IMR-90 (cell line): ENCODE measurements at regions not wholly inside any gene's neighbourhood (a gene's known extent, or its start where the extent isn't known, plus 50 kb on each side); places are given as distances from the start of the nearest gene placed in this dataset.

Experiments used
- ATAC-seq: fragments of 200-7000 bp; cut with Tn5 transposase; 2 replicates; pipeline ENCODE4 v1.9.1; 2020; ENCODE audit warnings: low read depth, mild to moderate bottlenecking, moderate library complexity
- BruUV-seq: library from RNA; stranded (reverse); fragments of 400-500 nt; replicated peaks from 2 replicates; lab custom pipeline; 2021; lab: Mats Ljungman, UMichigan
- CTCF ChIA-PET: fragments of 300-600 bp; formaldehyde crosslinking; extraction: SDS; loops from one replicate; lab custom pipeline; 2021; ENCODE audit warnings: antibody characterized with exemption; lab: Yijun Ruan, JAX
- POLR2A ChIA-PET: fragments of 300-600 bp; sonication (Branson Sonifier 250); formaldehyde crosslinking; loops from one replicate; lab custom pipeline; 2022; ENCODE audit warnings: antibody characterized with exemption; ENCODE audit not compliant: unreplicated experiment; lab: Charles Lee
- DNase-seq: peaks from one replicate; pipeline ENCODE4 v3.0.0; 2013
- H2AFZ ChIP-seq: replicated peaks from 2 replicates; pipeline ENCODE3; 2013; ENCODE audit warnings: low read length, mild to moderate bottlenecking; ENCODE audit not compliant: poor library complexity
- H2AK5ac ChIP-seq: 2 replicates; pipeline ENCODE4 v1.6.1; 2013; ENCODE audit warnings: low read depth, low read length, inconsistent platforms
- H2AK9ac ChIP-seq: replicated peaks from 2 replicates; pipeline ENCODE3; 2013; ENCODE audit warnings: mild to moderate bottlenecking, low read depth, low read length, moderate library complexity; ENCODE audit not compliant: poor library complexity
- H2BK120ac ChIP-seq: 2 replicates; pipeline ENCODE4 v1.6.1; 2013; ENCODE audit warnings: low read depth, low read length, inconsistent platforms
- H2BK15ac ChIP-seq: 3 replicates; pipeline ENCODE4 v1.6.1; 2013; ENCODE audit warnings: low read depth, low read length, inconsistent platforms
- H2BK20ac ChIP-seq: 2 replicates; pipeline ENCODE4 v1.6.1; 2013; ENCODE audit warnings: low read depth, mild to moderate bottlenecking, inconsistent platforms, low read length, moderate library complexity
- H2BK5ac ChIP-seq: 2 replicates; pipeline ENCODE4 v1.6.1; 2013; ENCODE audit warnings: mild to moderate bottlenecking, low read depth, low read length, inconsistent platforms; ENCODE audit not compliant: poor library complexity, severe bottlenecking
- H3K14ac ChIP-seq: replicated peaks from 2 replicates; pipeline ENCODE4 v1.6.1; 2013; ENCODE audit warnings: low read depth, low read length, inconsistent platforms
- H3K18ac ChIP-seq: 2 replicates; pipeline ENCODE4 v1.6.1; 2013; ENCODE audit warnings: low read depth, low read length, control low read depth
- H3K23ac ChIP-seq: 2 replicates; pipeline ENCODE4 v1.6.1; 2013; ENCODE audit warnings: low read depth, low read length, inconsistent platforms
- H3K27ac ChIP-seq: 2 replicates; pipeline ENCODE4 v1.5.1; 2013; ENCODE audit warnings: mild to moderate bottlenecking, control low read depth, low read length; ENCODE audit not compliant: insufficient read depth
- H3K27me3 ChIP-seq: 2 replicates; pipeline ENCODE4 v1.6.1; 2013; ENCODE audit warnings: low read length; ENCODE audit not compliant: control insufficient read depth, insufficient read depth
- H3K36me3 ChIP-seq: 2 replicates; pipeline ENCODE4 v1.6.1; 2013; ENCODE audit warnings: low read length, mixed read lengths; ENCODE audit not compliant: control insufficient read depth, insufficient read depth
- H3K4ac ChIP-seq: 2 replicates; pipeline ENCODE4 v1.6.1; 2013; ENCODE audit warnings: low read depth, low read length, inconsistent platforms
- H3K4me1 ChIP-seq: 2 replicates; pipeline ENCODE4 v1.6.1; 2013; ENCODE audit warnings: low read length, mixed read lengths; ENCODE audit not compliant: control insufficient read depth, insufficient read depth
- H3K4me2 ChIP-seq: 2 replicates; pipeline ENCODE4 v1.6.1; 2013; ENCODE audit warnings: low read depth, mild to moderate bottlenecking, control low read depth, low read length, moderate library complexity
- H3K4me3 ChIP-seq: 2 replicates; pipeline ENCODE4 v1.5.1; 2013; ENCODE audit warnings: low read depth, mild to moderate bottlenecking, control low read depth, low read length, moderate library complexity; ENCODE audit not compliant: insufficient read depth
- H3K56ac ChIP-seq: 2 replicates; pipeline ENCODE4 v1.6.1; 2013; ENCODE audit warnings: low read length, inconsistent platforms; ENCODE audit not compliant: insufficient read depth; ENCODE audit errors: extremely low read depth
- H3K79me1 ChIP-seq, 2 experiments: 2 replicates each; pipeline ENCODE4 v1.6.1; 2013; ENCODE audit warnings: low read length in 2 of 2, inconsistent platforms in 1 of 2, low read depth in 1 of 2
- H3K9ac ChIP-seq: 2 replicates; pipeline ENCODE4 v1.6.1; 2013; ENCODE audit warnings: low read depth, low read length, control low read depth
- H3K9me1 ChIP-seq: 2 replicates; pipeline ENCODE4 v1.6.1; 2013; ENCODE audit warnings: low read length, inconsistent platforms; ENCODE audit not compliant: insufficient read depth
- H3K9me3 ChIP-seq: 2 replicates; pipeline ENCODE4 v1.6.1; 2013; ENCODE audit warnings: low read length; ENCODE audit not compliant: control insufficient read depth, insufficient read depth
- H4K20me1 ChIP-seq: 2 replicates; pipeline ENCODE4 v1.6.1; 2013; ENCODE audit warnings: low read length, inconsistent platforms; ENCODE audit not compliant: insufficient read depth
- H4K5ac ChIP-seq: 2 replicates; pipeline ENCODE4 v1.6.1; 2013; ENCODE audit warnings: mild to moderate bottlenecking, low read depth, low read length, control low read depth
- H4K8ac ChIP-seq, 2 experiments: 2 replicates each; pipeline ENCODE4 v1.6.1; 2013; ENCODE audit warnings: low read depth in 2 of 2, low read length in 2 of 2, control low read depth in 1 of 2, inconsistent platforms in 1 of 2
- H4K91ac ChIP-seq: 2 replicates; pipeline ENCODE4 v1.6.1; 2013; ENCODE audit warnings: low read depth, low read length, inconsistent platforms; ENCODE audit not compliant: insufficient read depth
- MAFK ChIP-seq: IDR thresholded peaks from 2 replicates; pipeline ENCODE4 v1.6.1; 2012; ENCODE audit warnings: low read depth, low read length, improper control_type of control experiment
- USF2 ChIP-seq: fragments of 150-350 bp; IDR thresholded peaks from 2 replicates; pipeline ENCODE4 v1.6.1; 2017; ENCODE audit warnings: mild to moderate bottlenecking, antibody characterized with exemption, low read length, low read depth
- WGBS, 2 experiments: methylation state at CpG; one replicate each; pipeline versions ENCODE4 v1.1.5 to v1.1.7; 2013; ENCODE audit warnings: missing lambda C conversion rate in 2 of 2; ENCODE audit not compliant: insufficient read length in 1 of 2; ENCODE audit errors: extremely low coverage in 2 of 2; 5-methylcytosine and 5-hydroxymethylcytosine counted together
- dilution Hi-C: fragments of 300-500 bp; cut with HindIII; formaldehyde crosslinking; loops from one replicate; pipeline ENCODE4 v1.14.3; 2018; ENCODE audit warnings: low sequenced_read_pairs; ENCODE audit not compliant: unreplicated experiment
- in situ Hi-C: fragments of 300-500 bp; cut with MboI; formaldehyde crosslinking; loops from 3 replicates; pipeline ENCODE4 v1.14.3; 2019; ENCODE audit warnings: low sequenced_read_pairs, inconsistent platforms, mixed read lengths
- intact Hi-C: fragments of 100-400 bp; cut with micrococcal nuclease; formaldehyde crosslinking; loops from 2 replicates; pipeline ENCODE4 v1.10.0; 2022

- no peak overlapping the region for H2AK5ac ChIP-seq
- no peak overlapping the region for H3K14ac ChIP-seq
- H3K27me3 ChIP-seq, result no peaks in the 10 kb centered on the region
- CTCF ChIA-PET, result no interaction called here
- dilution Hi-C loops, result no loop called here
- H2AFZ ChIP-seq, result no peak overlapping the region
- H4K8ac ChIP-seq, result no peak overlapping the region
- H3K4ac ChIP-seq, result no peak overlapping the region
- in situ Hi-C loops, result no loop called here
- H3K9ac ChIP-seq, result no peak overlapping the region
- no peak overlapping the region for H2BK120ac ChIP-seq
- ATAC-seq, result no peak
- no peak overlapping the region for H3K27ac ChIP-seq
- no peak overlapping the region for H3K4me3 ChIP-seq
- POLR2A ChIA-PET, result no interaction called here
- no peaks in the 10 kb centered on the region for H3K79me1 ChIP-seq
- H3K4me2 ChIP-seq, result no peak overlapping the region
- no peak overlapping the region for H3K18ac ChIP-seq
- no peak overlapping the region for H4K5ac ChIP-seq
- no CpG with 5 or more reads among the region's 1 CpG for WGBS, 2 experiments
- no peaks in the 10 kb centered on the region for H3K36me3 ChIP-seq
- H4K91ac ChIP-seq, result no peak overlapping the region
- no TSS peak for BruUV-seq
- H3K23ac ChIP-seq, result no peak overlapping the region
- intact Hi-C loops, result no loop called here
- H3K9me3 ChIP-seq, result peaks cover 2% of the 10 kb centered on the region
- no peak overlapping the region for H2AK9ac ChIP-seq
- no peak overlapping the region for H3K56ac ChIP-seq
- no peak overlapping the region for H2BK15ac ChIP-seq
- TF ChIP-seq MAFK (peak; percentile 76), USF2 (no peak)
- no peak overlapping the region for H2BK5ac ChIP-seq
- H4K20me1 ChIP-seq, result no peaks in the 10 kb centered on the region
- no peak overlapping the region for H2BK20ac ChIP-seq
- DNase-seq, result no peak
- no peaks in the 10 kb centered on the region for H3K9me1 ChIP-seq
- H3K4me1 ChIP-seq, result no peaks in the 10 kb centered on the region
Measured at GRCh38 chrX:79511799-79512198, 144.7 kb upstream of the ITM2A start.
